Keratinocyte (primary cell): ENCODE measurements at regions not wholly inside any gene's neighbourhood (a gene's known extent, or its start where the extent isn't known, plus 50 kb on each side); places are given as distances from the start of the nearest gene placed in this dataset.

ENCODE experiments used
- DNase-seq: peaks from one replicate; pipeline ENCODE4 v3.0.0-alpha.2; 2011; ENCODE audit warnings: low read depth, missing footprints, low spot score
- FAIRE-seq: peaks from 2 replicates; lab custom pipeline; 2011; peaks lifted over from hg19 to GRCh38; lab: Jason Lieb, UNC
- H2AFZ ChIP-seq: 2 replicates; pipeline ENCODE4 v1.6.0; 2012; ENCODE audit warnings: low read length, control low read depth, inconsistent platforms; ENCODE audit not compliant: control insufficient read depth
- H3K27ac ChIP-seq: 2 replicates; pipeline ENCODE4 v1.5.1; 2011; ENCODE audit warnings: low read length; ENCODE audit not compliant: control insufficient read depth, insufficient read depth
- H3K27me3 ChIP-seq: 3 replicates; pipeline ENCODE4 v1.6.0; 2011; ENCODE audit warnings: low read length; ENCODE audit not compliant: control insufficient read depth, insufficient read depth; ENCODE audit errors: extremely low read depth
- H3K36me3 ChIP-seq, 2 experiments: 2 replicates in 1 of 2; 3 replicates in 1 of 2; pipeline ENCODE4 v1.5.1; 2011; ENCODE audit warnings: low read length in 2 of 2, mild to moderate bottlenecking in 1 of 2; ENCODE audit not compliant: control insufficient read depth in 2 of 2, insufficient read depth in 2 of 2; ENCODE audit errors: extremely low read depth in 1 of 2
- H3K4me1 ChIP-seq: 3 replicates; pipeline ENCODE4 v1.5.1; 2011; ENCODE audit warnings: low read length; ENCODE audit not compliant: control insufficient read depth, insufficient read depth; ENCODE audit errors: extremely low read depth
- H3K4me2 ChIP-seq: 3 replicates; pipeline ENCODE4 v1.6.0; 2011; ENCODE audit warnings: low read depth, low read length; ENCODE audit not compliant: control insufficient read depth, insufficient read depth; ENCODE audit errors: extremely low read depth
- H3K4me3 ChIP-seq, 3 experiments: fragments of 200-600 bp in 1 of 3; sonication (generic) in 1 of 3; 2 replicates in 2 of 3; 3 replicates in 1 of 3; pipeline ENCODE4 v1.5.1; 2011 to 2016; ENCODE audit warnings: low read length in 3 of 3, mild to moderate bottlenecking in 3 of 3, control low read depth in 2 of 3, inconsistent platforms in 1 of 3, low read depth in 1 of 3, mixed read lengths in 1 of 3, mixed run types in 1 of 3, moderate library complexity in 1 of 3; ENCODE audit not compliant: control insufficient read depth in 2 of 3, insufficient read depth in 2 of 3; ENCODE audit errors: extremely low read depth in 1 of 3
- H3K79me2 ChIP-seq: 2 replicates; pipeline ENCODE4 v1.6.0; 2012; ENCODE audit warnings: low read length; ENCODE audit not compliant: control insufficient read depth, insufficient read depth
- H3K9ac ChIP-seq: 3 replicates; pipeline ENCODE4 v1.6.0; 2011; ENCODE audit warnings: low read length; ENCODE audit not compliant: control insufficient read depth, insufficient read depth; ENCODE audit errors: extremely low read depth
- H3K9me1 ChIP-seq: 3 replicates; pipeline ENCODE4 v1.6.0; 2011; ENCODE audit warnings: low read length; ENCODE audit not compliant: control insufficient read depth, insufficient read depth; ENCODE audit errors: extremely low read depth
- H3K9me3 ChIP-seq: 2 replicates; pipeline ENCODE4 v1.5.1; 2012; ENCODE audit warnings: low read depth, low read length; ENCODE audit not compliant: control insufficient read depth
- H4K20me1 ChIP-seq: 3 replicates; pipeline ENCODE4 v1.6.0; 2011; ENCODE audit warnings: low read length; ENCODE audit not compliant: control insufficient read depth, insufficient read depth; ENCODE audit errors: extremely low read depth
- EZH2 ChIP-seq: IDR thresholded peaks from one replicate; pipeline ENCODE4 v1.6.1; 2012; ENCODE audit warnings: inconsistent platforms, mild to moderate bottlenecking, low read length, moderate library complexity
- dilution Hi-C: fragments of 300-500 bp; cut with MboI; formaldehyde crosslinking; loops from one replicate; pipeline ENCODE4 v1.7.0; 2020; ENCODE audit warnings: low sequenced_read_pairs; ENCODE audit not compliant: extremely low pct_ligation_motif_present
- TF ChIP-seq, protein P1 (sequence below), 3 experiments: IDR thresholded peaks in 1 of 3; conservative IDR thresholded peaks in 1 of 3; optimal IDR thresholded peaks in 1 of 3; 2 replicates in 2 of 3; 3 replicates in 1 of 3; pipeline versions ENCODE3 to v1.5.1; 2011; ENCODE audit warnings: low read length in 3 of 3, mild to moderate bottlenecking in 3 of 3, moderate library complexity in 2 of 3, control low read depth in 1 of 3, inconsistent platforms in 1 of 3; ENCODE audit not compliant: insufficient read depth in 2 of 3; ENCODE audit errors: extremely low read depth in 1 of 3

DNA sequence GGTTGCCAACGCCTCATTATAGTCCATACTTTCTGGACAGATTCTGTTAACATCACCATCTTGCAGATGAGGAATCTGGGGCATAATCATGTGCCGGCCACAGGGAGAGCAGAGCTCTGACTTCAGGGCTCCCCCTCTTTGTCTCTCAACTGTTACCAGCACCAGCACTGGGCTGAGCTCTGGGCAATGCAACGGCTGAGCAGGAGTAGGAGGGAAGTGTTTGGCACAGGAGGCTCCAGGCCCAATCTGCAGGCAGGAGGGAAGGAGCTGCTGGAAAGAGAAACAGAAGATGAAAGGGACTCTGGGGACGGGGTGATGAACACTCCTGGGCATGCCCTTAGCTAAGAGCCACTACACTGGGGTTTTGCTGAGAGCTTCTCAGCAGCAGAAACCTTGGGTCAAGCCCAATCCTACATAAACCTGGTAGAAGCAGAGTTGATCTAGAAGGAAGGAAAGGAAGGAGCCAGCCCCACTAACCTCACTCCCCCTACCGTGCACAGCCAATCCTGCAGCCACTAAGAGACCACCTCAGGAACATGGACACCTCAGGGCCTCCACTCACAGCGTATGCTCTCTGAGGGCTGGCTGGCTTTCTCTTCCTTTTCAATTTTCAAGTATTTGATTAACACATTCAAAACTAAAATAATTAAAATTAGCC lies 73.1 kb upstream of the SPATA12 start:
- dilution Hi-C loops = loop anchor here (25.0 kb wide), 2 partner anchors 100 to 275 kb away; no protein-coding TSS in a partner anchor
- no peak overlapping the region for H3K27ac ChIP-seq
- no peak overlapping the region for H3K9ac ChIP-seq
- no peaks in the 10 kb centered on the region for H3K9me3 ChIP-seq
- H3K4me2 ChIP-seq = no peak overlapping the region
- H2AFZ ChIP-seq = no peak overlapping the region
- no peak for FAIRE-seq
- no peaks in the 10 kb centered on the region for H3K9me1 ChIP-seq
- H3K27me3 ChIP-seq = no peaks in the 10 kb centered on the region
- no peaks in the 10 kb centered on the region for H3K4me1 ChIP-seq
- H3K36me3 ChIP-seq = no peaks in the 10 kb centered on the region
- no peak overlapping the region for H3K4me3 ChIP-seq
- no peak for DNase-seq
- TF ChIP-seq, protein P1, sequence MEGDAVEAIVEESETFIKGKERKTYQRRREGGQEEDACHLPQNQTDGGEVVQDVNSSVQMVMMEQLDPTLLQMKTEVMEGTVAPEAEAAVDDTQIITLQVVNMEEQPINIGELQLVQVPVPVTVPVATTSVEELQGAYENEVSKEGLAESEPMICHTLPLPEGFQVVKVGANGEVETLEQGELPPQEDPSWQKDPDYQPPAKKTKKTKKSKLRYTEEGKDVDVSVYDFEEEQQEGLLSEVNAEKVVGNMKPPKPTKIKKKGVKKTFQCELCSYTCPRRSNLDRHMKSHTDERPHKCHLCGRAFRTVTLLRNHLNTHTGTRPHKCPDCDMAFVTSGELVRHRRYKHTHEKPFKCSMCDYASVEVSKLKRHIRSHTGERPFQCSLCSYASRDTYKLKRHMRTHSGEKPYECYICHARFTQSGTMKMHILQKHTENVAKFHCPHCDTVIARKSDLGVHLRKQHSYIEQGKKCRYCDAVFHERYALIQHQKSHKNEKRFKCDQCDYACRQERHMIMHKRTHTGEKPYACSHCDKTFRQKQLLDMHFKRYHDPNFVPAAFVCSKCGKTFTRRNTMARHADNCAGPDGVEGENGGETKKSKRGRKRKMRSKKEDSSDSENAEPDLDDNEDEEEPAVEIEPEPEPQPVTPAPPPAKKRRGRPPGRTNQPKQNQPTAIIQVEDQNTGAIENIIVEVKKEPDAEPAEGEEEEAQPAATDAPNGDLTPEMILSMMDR (optimal IDR thresholded peaks at IDR 0.05 in 1 of 3, IDR thresholded peaks at IDR 0.05 in 1 of 3, conservative IDR thresholded peaks at IDR 0.05 in 1 of 3; ENCODE audit: extremely low read depth in 1 of 3, insufficient read depth in 2 of 3, low read length in 3 of 3) = no peak
- no peak for TF ChIP-seq EZH2
- no peaks in the 10 kb centered on the region for H3K79me2 ChIP-seq
- no peaks in the 10 kb centered on the region for H4K20me1 ChIP-seq

DNA sequence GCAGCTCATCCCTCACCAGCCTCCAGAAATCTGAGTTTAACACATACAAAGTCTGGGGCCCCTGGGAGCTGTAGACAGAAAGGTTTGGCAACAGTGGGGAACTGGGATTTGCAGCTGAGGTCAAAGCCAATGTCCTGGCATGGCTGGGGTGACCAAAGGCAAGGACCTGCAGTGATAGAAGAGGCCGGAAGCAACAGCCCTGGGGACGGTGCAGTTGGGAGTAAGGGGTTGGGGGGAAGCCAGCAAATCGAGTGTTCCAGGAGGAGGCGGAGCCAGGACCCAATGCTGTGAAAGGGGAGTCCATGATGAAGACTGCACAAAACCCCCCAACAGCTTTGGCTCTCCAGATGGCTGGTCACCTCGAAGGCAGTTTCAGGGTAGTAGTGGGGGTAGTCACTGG lies 74.1 kb upstream of the SPATA12 start:
- dilution Hi-C loops = loop anchor here (25.0 kb wide), 2 partner anchors 101 to 274 kb away; no protein-coding TSS in a partner anchor
- H3K27me3 ChIP-seq = no peaks in the 10 kb centered on the region
- no peak overlapping the region for H3K9ac ChIP-seq
- no peaks in the 10 kb centered on the region for H3K36me3 ChIP-seq
- H3K9me1 ChIP-seq = peaks cover 3% of the 10 kb centered on the region
- H3K4me2 ChIP-seq = no peak overlapping the region
- H3K9me3 ChIP-seq = no peaks in the 10 kb centered on the region
- H3K4me1 ChIP-seq = peaks cover 5% of the 10 kb centered on the region
- no peaks in the 10 kb centered on the region for H3K79me2 ChIP-seq
- no peak overlapping the region for H3K27ac ChIP-seq
- no peak for FAIRE-seq
- TF ChIP-seq EZH2 = no peak
- TF ChIP-seq, protein P1 (optimal IDR thresholded peaks at IDR 0.05 in 1 of 3, IDR thresholded peaks at IDR 0.05 in 1 of 3, conservative IDR thresholded peaks at IDR 0.05 in 1 of 3; ENCODE audit: extremely low read depth in 1 of 3, insufficient read depth in 2 of 3, low read length in 3 of 3) = no peak
- no peaks in the 10 kb centered on the region for H4K20me1 ChIP-seq
- H2AFZ ChIP-seq = no peak overlapping the region
- no peak overlapping the region for H3K4me3 ChIP-seq
- DNase-seq = no peak
